ENCODE measurements at regions not wholly inside any gene's neighbourhood (a gene's known extent, or its start where the extent isn't known, plus 50 kb on each side); places are given as distances from the start of the nearest gene placed in this dataset.

DNA sequence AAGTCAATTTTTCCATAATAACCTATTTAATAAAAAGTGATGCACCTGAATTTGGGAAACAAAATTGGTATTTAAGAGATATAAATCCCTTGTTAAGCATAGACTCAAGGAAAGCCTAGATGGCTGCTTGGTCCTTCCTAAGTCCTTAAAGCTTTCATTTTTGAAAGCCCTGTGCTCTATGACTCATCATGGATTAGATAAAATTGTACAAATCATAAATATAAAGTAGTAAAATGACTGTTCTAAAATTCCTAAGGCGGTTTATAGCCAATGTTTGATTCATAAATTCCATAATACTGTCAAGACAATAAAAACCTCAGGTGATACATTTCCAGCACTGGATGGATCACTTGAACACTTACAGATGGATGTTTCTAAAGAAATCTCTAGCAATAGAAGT is 730.8 kb upstream of the EPHA6 start:
- no peak overlapping the region for H3K4me3 ChIP-seq (ENCODE audit: low read depth, low read length)
- TF ChIP-seq, protein P1, sequence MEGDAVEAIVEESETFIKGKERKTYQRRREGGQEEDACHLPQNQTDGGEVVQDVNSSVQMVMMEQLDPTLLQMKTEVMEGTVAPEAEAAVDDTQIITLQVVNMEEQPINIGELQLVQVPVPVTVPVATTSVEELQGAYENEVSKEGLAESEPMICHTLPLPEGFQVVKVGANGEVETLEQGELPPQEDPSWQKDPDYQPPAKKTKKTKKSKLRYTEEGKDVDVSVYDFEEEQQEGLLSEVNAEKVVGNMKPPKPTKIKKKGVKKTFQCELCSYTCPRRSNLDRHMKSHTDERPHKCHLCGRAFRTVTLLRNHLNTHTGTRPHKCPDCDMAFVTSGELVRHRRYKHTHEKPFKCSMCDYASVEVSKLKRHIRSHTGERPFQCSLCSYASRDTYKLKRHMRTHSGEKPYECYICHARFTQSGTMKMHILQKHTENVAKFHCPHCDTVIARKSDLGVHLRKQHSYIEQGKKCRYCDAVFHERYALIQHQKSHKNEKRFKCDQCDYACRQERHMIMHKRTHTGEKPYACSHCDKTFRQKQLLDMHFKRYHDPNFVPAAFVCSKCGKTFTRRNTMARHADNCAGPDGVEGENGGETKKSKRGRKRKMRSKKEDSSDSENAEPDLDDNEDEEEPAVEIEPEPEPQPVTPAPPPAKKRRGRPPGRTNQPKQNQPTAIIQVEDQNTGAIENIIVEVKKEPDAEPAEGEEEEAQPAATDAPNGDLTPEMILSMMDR (IDR thresholded peaks at IDR 0.05; ENCODE audit: borderline replicate concordance, insufficient read depth, low read depth, low read length), result no peak

DNA sequence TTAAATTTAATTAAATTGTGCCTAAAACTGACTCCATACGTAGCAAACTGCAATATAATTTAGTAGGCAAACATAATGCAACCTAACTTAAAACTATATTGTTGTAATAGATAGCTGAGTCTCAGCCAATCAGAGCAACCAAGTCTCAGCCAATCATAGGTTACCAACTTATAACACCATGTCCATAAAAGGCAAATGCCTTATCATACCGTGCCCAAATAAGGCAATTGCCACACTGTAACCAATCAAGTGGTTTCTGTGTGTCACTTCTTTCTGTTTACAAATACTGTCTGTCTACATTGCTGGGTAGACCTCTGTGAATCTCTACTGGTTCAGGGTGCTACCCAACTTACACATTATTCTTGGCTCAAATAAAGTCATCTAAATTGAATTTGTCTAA is 728.4 kb upstream of the EPHA6 start:
- H3K4me3 ChIP-seq (ENCODE audit: low read depth, low read length), result no peak overlapping the region
- TF ChIP-seq, protein P1 (IDR thresholded peaks at IDR 0.05; ENCODE audit: borderline replicate concordance, insufficient read depth, low read depth, low read length), result no peak

DNA sequence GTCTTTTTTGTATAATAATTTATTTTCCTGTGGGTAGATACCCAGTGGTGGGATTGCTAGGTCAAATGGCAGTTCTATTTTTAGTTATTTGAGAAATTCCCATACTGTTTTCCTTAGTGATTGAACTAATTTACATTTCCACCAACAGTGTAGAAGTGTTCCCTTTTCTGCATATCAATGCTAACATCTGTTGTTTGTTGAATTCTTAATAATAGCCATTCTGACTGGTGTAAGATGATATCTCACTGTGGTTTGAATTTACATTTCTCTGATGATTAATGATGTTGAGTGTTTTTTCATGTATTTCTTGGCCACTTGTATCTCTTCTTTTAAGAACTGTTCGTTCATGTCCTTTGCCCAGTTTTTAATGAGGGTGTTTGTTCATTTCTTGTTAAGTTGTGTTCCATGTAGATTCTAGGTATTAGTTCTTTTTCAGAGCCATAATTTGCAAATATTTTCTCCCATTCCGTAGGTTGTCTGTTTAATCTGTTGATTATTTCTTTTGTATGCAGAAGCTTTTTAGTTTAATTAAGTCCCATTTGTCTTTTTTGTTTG is 713.3 kb upstream of the EPHA6 start:
- H3K4me3 ChIP-seq (ENCODE audit: low read depth, low read length), result no peak overlapping the region
- TF ChIP-seq, protein P1 (IDR thresholded peaks at IDR 0.05; ENCODE audit: borderline replicate concordance, insufficient read depth, low read depth, low read length), result no peak

DNA sequence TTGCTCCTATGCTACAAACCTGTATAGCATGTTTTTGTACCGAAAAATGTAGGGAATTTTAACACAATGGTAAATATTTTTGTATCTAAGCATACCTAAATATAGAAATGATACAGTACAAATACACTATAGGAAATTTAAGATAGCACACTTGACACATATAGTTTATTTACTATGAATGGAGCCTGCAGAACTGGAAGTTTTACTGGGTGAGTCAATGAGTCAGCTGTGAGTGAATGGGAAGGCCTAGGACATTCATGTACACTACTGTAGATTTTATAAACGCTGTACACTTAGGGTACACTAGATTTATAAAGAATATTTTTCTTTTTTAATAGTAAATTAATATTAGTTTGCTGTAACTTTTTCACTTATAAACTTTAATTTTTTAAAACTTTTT is 707.7 kb upstream of the EPHA6 start:
- TF ChIP-seq, protein P1 (IDR thresholded peaks at IDR 0.05; ENCODE audit: borderline replicate concordance, insufficient read depth, low read depth, low read length), result no peak
- H3K4me3 ChIP-seq (ENCODE audit: low read depth, low read length), result no peak overlapping the region

Data from GM12875 (cell line).